Myocyte (in vitro differentiated cells): ENCODE measurements at regions not wholly inside any gene's neighbourhood (a gene's known extent, or its start where the extent isn't known, plus 50 kb on each side); places are given as distances from the start of the nearest gene placed in this dataset.
A peak's percentile ranks its signal among the peaks of the same experiment; 100 is the strongest.
"Not testable (repeated sequence)": the region's sequence is repeated elsewhere in the genome, so short reads cannot be mapped to it uniquely, and the experiment has no call there.

Experiments used
- DNase-seq: peaks from one replicate; pipeline ENCODE4 v3.0.0-alpha.2; 2012; ENCODE audit warnings: low read depth

GRCh38 chr6:97450087-97450486, 167.1 kb upstream of the MMS22L start:
- no peak for DNase-seq

- DNase-seq: no peak
These were observed 173.1 kb upstream of the MMS22L start for GRCh38 chr6:97456070-97456469.

DNA sequence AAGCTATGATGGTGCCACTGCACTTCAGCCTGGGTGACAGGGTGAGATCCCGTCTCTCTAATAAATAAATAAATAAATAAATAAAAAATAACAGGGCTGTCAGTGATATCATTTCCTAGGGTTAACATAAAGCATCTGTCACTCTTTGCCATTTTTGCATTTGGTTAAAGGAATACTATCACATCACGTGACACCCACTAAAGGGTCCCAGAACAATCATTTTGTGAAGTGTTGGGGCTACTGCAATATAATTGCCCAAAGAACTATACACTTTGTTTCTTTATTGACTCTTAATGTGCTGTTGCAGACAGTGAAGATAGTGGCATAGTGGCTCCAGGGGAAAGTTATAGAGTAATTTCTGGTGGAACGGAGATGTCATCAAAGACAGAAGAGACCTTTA, 176.5 kb upstream of the MMS22L start:
- DNase-seq: no peak

- DNase-seq: no peak
These were observed 177.0 kb upstream of the MMS22L start for GRCh38 chr6:97459986-97460385.

DNA sequence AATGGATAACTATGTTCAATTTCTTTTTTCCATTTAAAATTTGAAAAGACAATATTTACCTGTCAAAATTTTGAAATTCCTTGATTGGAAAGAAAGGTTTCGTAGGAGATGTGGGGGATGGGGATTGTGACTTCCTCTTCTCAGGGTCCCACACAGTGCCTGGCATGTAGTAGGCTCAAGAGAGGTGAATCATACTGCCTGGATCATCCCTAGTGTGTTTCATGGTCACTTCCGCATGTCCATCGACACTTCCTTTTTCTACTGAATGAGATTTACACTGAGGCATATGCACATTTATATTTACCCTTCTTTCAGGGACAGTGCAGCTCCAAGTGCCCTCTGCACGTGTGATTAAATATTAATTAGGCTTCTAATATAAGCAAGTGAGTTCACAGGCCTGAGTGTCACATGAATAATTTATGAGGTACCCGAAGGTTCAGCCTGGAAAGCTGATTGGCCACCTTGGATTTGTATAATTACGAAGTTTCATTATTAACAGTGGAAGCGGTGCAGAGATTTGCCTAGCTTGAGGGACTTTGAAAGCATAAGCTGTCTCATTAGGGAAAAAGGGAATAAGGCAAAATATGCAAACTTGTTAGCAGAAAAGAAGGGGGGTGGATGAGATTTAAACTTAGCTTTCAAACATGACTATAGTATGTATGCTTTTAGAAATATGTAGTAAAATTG, 177.5 kb upstream of the MMS22L start:
- no peak for DNase-seq

GRCh38 chr6:97461218-97461617, 178.2 kb upstream of the MMS22L start:
- DNase-seq: no peak

DNA sequence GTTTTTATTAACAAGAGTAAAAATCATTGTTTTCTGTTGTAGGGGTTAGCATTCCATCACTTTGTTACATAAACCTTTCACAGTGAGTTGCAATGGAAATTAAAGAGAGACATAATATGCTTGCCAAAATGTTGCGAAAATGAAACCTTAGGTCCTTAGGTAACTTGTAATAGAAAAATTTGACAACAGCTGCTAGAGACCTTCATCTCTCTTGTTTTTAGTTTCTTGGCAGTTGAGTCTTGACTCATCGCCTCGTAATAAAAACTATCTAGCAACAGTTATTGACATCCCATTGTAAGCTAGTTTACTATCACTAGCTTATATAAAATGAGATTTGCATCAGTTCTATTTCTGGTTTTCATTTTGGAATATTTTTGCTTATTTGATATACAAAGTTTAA, 179.0 kb upstream of the MMS22L start:
- DNase-seq: peak; percentile 11

DNA sequence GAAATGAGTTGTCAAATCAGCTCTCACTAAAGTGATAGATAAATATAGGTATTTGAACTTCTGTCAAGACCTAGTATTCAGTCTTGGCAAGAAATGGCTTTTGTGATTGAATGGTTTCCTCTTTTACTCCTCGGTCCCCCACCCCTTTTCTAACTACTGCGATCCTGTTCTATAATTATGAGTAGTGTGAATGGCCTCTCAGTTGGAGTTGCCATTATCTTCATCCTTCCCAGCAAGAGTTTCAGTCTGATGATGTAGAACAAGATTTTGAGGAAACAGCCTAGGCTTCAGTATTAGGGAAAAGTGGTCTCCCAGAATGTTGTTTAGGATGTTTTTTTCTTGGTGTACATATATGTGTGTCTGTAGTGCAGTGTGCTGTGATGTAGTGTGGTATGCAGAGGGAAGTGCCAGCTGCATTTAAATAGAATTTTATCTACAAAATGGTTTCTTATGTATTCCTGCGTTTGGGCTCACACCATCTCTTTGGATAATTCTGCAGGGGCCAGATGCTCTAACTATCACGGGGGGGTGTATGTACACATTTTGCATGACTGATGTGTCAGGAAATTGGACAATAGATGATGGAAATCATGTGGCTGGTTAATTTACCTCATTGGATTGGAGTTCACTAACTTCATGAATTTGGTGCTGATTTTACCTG, 180.1 kb upstream of the MMS22L start:
- no peak for DNase-seq

DNA sequence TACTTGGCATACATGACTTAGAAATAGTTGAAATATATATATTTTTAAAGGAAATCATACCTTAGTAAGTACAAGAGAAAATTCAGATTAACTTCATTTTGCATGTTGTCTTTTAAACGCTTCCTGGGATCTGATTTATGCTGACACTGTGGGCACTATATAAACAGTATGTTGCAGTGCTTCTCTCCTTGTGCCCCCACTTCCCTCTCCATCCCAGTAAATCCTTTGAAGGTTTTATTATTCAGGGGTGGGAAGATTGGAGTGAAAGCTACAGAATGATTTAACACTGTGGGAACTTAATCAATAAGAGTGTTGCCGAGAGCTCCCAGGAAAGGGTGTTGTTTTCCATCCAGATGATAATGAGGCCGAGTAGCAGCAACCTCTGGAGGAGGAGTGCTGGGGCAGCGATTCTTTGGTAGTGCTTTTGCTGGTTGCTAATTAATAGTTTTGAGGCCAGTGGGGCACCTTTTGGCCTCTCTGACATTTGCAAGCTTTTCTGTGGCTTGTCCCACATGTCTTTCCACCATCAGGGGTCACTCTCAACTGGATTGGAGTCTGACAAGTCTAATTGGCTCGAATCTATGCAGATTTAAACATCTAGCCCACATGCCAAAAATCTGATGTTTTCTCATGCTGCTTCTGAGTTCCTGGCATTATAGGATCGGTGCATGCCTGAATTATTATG, 183.0 kb upstream of the MMS22L start:
- DNase-seq: no peak

DNA sequence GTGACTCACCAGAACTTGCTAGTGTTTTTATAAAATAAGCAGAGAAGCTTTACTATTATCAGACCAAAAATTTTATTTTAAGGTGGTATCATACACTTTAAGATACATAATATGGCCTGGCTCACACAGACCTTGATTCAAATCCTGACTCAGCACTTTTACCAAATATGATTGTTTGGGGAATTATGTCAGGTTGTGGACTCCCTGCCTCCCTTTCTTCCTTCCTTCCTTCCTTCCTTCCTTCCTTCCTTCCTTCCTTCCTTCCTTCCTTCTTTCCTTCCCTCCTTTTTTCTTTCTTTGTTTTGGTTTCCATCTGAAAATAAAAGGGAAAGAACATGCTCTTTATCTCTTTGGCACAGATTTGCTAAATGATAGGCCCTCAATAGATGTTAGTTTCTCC, 186.0 kb upstream of the MMS22L start:
- no peak for DNase-seq

GRCh38 chr6:97469451-97469850, 186.4 kb upstream of the MMS22L start:
- no peak for DNase-seq

DNA sequence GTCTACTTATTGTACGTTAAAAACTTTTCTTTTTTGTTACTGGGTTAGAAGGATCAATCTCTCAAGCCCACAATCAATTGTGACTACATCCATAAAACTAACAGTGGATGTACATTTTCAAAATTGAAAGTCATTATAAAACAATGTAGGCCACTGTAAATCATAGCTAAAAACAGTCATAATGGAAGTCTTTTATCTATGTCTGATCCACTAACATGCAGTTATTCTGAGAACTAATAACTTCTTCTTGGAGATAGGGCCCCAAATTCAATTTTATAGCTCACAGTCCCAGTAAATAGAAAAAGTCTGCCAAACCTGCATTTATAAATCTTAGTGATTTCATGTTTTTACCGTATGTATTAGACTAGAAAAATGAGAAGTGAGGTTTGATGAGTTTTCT, 187.3 kb upstream of the MMS22L start:
- no peak for DNase-seq

DNA sequence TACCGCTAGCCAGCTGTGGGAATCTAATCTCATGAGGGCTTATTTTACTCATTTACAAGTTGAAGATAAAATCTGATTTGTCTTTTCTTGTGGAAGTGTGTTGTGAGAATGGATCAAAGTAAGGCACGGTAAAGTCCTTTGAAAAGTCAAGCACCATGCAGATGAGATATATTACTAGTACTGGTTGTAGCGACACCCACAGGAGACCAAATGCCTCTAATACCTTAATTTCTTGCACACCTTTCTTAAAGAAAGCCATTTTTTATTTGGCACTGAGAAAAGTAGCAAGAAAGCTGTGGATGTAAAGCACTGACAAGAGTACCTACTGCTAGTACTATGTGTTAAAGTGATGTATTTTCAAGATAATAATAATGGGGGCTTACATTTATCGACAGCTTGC, 191.0 kb upstream of the MMS22L start:
- DNase-seq: no peak

DNA sequence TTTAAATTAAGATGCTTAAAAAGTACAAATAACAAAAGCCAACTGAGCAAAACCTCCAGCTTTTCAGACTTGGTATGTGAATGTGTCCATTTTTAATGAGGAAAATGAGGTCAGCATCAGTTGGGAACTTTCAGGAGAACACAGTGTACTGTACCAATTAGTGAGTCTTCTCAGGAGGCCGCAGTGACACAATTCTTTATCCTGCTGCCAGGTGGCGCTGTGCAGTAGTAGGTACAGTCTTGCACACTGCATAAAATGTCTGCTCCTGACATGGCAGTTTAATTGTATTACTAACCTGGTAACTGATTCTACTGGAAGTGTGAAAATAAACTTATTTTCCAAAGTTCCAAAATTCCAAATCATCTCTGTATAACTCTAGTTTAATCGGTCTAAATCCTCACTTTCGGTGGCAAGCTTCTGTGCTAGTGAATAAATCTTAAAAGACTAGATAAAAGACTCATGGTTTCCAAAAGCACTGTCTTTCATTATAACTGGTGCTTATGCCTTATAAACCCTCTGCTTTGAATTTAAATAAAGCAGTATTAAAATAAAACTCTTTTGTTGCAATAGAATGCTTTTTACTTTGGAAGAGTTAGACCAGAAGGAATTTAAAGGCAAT, 214.8 kb upstream of the MMS22L start:
- peak; percentile 78 for DNase-seq

DNA sequence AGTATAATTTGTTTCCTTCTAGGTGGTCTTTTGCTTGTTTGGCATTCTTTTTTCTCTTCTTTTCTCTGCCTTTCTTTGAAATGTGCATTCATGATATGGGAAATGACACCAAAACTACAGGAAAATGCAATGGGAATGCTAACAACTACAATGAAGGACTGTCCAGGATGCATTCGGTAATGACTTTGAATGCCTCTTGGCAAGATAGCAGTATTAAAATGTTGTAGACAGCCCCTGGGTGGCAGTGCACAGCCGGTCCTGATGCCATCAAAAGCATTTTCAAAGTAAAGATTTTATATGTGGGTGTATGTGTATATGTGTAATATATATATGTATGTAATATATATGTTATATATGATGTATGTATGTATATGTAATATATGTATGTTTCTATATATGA, 218.8 kb upstream of the MMS22L start:
- peak; percentile 13 for DNase-seq

DNA sequence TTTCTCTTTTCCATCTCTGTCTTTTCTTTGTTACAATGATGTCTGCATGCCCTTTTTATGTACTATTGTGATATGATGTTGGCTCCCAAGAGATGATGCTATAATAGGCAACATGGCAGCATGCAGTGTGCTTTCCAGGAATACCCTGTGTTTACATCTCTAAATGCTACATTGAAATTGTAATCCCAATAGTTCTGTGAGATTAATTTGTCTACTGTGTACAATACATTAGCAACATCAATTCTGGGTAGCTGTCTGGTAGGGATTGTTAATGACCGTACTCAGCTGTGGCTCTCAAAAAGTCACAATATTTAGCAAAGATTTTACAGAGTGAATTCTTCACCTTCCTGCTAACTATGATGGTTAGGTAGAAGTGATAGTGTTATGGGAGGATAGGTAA, 225.6 kb upstream of the MMS22L start:
- DNase-seq: no peak

GRCh38 chr6:97513260-97513659, 230.2 kb upstream of the MMS22L start:
- DNase-seq: not testable (repeated sequence)

DNA sequence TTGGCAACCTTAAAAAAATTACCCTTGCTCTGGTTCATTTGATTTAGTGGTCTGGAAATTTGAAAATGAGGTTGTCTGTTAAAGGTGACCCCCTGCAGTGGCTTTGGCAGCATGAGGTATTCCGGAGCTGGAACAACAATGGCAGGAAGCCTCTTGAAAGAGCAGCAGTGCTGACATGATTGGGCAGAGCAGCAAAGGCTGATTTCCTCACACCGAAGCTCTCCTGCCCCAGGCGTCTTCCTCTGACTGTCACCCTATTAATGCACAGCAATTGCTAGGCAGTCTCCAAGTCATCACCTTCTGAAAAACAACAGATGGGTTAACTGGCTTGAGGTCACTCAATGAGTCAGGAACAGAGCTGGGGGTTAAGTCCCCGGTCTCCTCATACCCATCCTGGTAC, 241.8 kb upstream of the MMS22L start:
- no peak for DNase-seq

DNA sequence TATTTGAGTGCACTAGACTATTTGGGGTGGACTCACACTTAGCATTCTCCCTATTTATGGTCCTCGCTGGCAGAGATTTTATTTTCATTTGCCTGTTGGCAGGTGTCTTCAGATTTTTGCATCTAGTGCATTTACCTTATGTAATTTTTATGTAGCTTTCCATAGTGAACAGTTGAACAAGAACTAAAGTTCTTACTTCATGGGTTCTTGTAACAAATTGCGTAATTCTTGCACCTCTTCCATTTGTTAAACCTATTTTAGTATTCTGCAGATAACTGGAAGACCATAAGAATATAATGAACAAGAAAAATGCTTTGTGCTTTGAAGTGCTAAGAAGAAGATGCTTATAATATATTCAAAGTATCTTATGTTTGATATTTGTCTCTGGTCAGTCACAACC, 252.8 kb upstream of the MMS22L start:
- DNase-seq: no peak

- no peak for DNase-seq
These were observed 265.3 kb upstream of the MMS22L start for GRCh38 chr6:97548354-97548753.

DNA sequence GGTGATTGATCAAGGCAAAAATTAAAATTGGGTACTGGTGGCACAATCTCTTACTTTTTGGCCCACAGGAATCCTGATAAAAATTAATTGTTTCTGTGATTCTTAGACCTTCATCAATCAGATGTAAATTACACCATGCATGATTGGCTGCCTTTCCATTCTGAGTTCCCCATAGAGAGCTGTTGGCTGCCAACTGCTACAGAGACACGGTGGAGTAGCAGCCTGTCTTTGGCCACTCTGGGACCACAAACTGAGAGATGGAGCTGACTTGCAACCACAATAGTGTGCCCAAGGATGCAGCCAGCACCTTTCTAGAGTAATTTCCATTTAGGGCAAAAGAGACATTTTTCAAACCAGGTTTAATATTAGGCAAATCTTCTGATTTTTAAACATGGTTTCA, 274.3 kb upstream of the MMS22L start:
- DNase-seq: no peak

GRCh38 chr6:97563529-97563928, 280.5 kb upstream of the MMS22L start:
- peak; percentile 3 for DNase-seq
